Sigmoid colon (tissue), 4 donors: ENCODE measurements at regions not wholly inside any gene's neighbourhood (a gene's known extent, or its start where the extent isn't known, plus 50 kb on each side); places are given as distances from the start of the nearest gene placed in this dataset.

Experiments used
- EP300 ChIP-seq, 4 donors: sonication (generic); formaldehyde crosslinking; IDR thresholded peaks; one replicate each; pipeline ENCODE4 v1.6.1; 2017; ENCODE audit warnings: antibody characterized with exemption in 4 of 4
- POLR2A ChIP-seq, 2 donors: fragments of 450-650 bp; IDR thresholded peaks; one replicate each; pipeline ENCODE4 v1.6.1; 2016; ENCODE audit warnings: antibody characterized with exemption in 2 of 2, mild to moderate bottlenecking in 2 of 2, moderate library complexity in 2 of 2

- TF ChIP-seq POLR2A (IDR thresholded peaks at IDR 0.05): no peak
- no peak for TF ChIP-seq EP300 (IDR thresholded peaks at IDR 0.05)
Measured at GRCh38 chr10:62696798-62697197, 107.7 kb upstream of the ADO start.
